IMR-90 (cell line): ENCODE measurements at regions not wholly inside any gene's neighbourhood (a gene's known extent, or its start where the extent isn't known, plus 50 kb on each side); places are given as distances from the start of the nearest gene placed in this dataset.

Experiments
- ATAC-seq: fragments of 200-7000 bp; cut with Tn5 transposase; 2 replicates; pipeline ENCODE4 v1.9.1; 2020; ENCODE audit warnings: low read depth, mild to moderate bottlenecking, moderate library complexity
- BruUV-seq: library from RNA; stranded (reverse); fragments of 400-500 nt; replicated peaks from 2 replicates; lab custom pipeline; 2021; lab: Mats Ljungman, UMichigan
- CTCF ChIA-PET: fragments of 300-600 bp; formaldehyde crosslinking; extraction: SDS; loops from one replicate; lab custom pipeline; 2021; ENCODE audit warnings: antibody characterized with exemption; lab: Yijun Ruan, JAX
- POLR2A ChIA-PET: fragments of 300-600 bp; sonication (Branson Sonifier 250); formaldehyde crosslinking; loops from one replicate; lab custom pipeline; 2022; ENCODE audit warnings: antibody characterized with exemption; ENCODE audit not compliant: unreplicated experiment; lab: Charles Lee
- DNase-seq: peaks from one replicate; pipeline ENCODE4 v3.0.0; 2013
- H2AFZ ChIP-seq: replicated peaks from 2 replicates; pipeline ENCODE3; 2013; ENCODE audit warnings: low read length, mild to moderate bottlenecking; ENCODE audit not compliant: poor library complexity
- H2AK5ac ChIP-seq: 2 replicates; pipeline ENCODE4 v1.6.1; 2013; ENCODE audit warnings: low read depth, low read length, inconsistent platforms
- H2AK9ac ChIP-seq: replicated peaks from 2 replicates; pipeline ENCODE3; 2013; ENCODE audit warnings: mild to moderate bottlenecking, low read depth, low read length, moderate library complexity; ENCODE audit not compliant: poor library complexity
- H2BK120ac ChIP-seq: 2 replicates; pipeline ENCODE4 v1.6.1; 2013; ENCODE audit warnings: low read depth, low read length, inconsistent platforms
- H2BK15ac ChIP-seq: 3 replicates; pipeline ENCODE4 v1.6.1; 2013; ENCODE audit warnings: low read depth, low read length, inconsistent platforms
- H2BK20ac ChIP-seq: 2 replicates; pipeline ENCODE4 v1.6.1; 2013; ENCODE audit warnings: low read depth, mild to moderate bottlenecking, inconsistent platforms, low read length, moderate library complexity
- H2BK5ac ChIP-seq: 2 replicates; pipeline ENCODE4 v1.6.1; 2013; ENCODE audit warnings: mild to moderate bottlenecking, low read depth, low read length, inconsistent platforms; ENCODE audit not compliant: poor library complexity, severe bottlenecking
- H3K14ac ChIP-seq: replicated peaks from 2 replicates; pipeline ENCODE4 v1.6.1; 2013; ENCODE audit warnings: low read depth, low read length, inconsistent platforms
- H3K18ac ChIP-seq: 2 replicates; pipeline ENCODE4 v1.6.1; 2013; ENCODE audit warnings: low read depth, low read length, control low read depth
- H3K23ac ChIP-seq: 2 replicates; pipeline ENCODE4 v1.6.1; 2013; ENCODE audit warnings: low read depth, low read length, inconsistent platforms
- H3K27ac ChIP-seq: 2 replicates; pipeline ENCODE4 v1.5.1; 2013; ENCODE audit warnings: mild to moderate bottlenecking, control low read depth, low read length; ENCODE audit not compliant: insufficient read depth
- H3K27me3 ChIP-seq: 2 replicates; pipeline ENCODE4 v1.6.1; 2013; ENCODE audit warnings: low read length; ENCODE audit not compliant: control insufficient read depth, insufficient read depth
- H3K36me3 ChIP-seq: 2 replicates; pipeline ENCODE4 v1.6.1; 2013; ENCODE audit warnings: low read length, mixed read lengths; ENCODE audit not compliant: control insufficient read depth, insufficient read depth
- H3K4ac ChIP-seq: 2 replicates; pipeline ENCODE4 v1.6.1; 2013; ENCODE audit warnings: low read depth, low read length, inconsistent platforms
- H3K4me1 ChIP-seq: 2 replicates; pipeline ENCODE4 v1.6.1; 2013; ENCODE audit warnings: low read length, mixed read lengths; ENCODE audit not compliant: control insufficient read depth, insufficient read depth
- H3K4me2 ChIP-seq: 2 replicates; pipeline ENCODE4 v1.6.1; 2013; ENCODE audit warnings: low read depth, mild to moderate bottlenecking, control low read depth, low read length, moderate library complexity
- H3K4me3 ChIP-seq: 2 replicates; pipeline ENCODE4 v1.5.1; 2013; ENCODE audit warnings: low read depth, mild to moderate bottlenecking, control low read depth, low read length, moderate library complexity; ENCODE audit not compliant: insufficient read depth
- H3K56ac ChIP-seq: 2 replicates; pipeline ENCODE4 v1.6.1; 2013; ENCODE audit warnings: low read length, inconsistent platforms; ENCODE audit not compliant: insufficient read depth; ENCODE audit errors: extremely low read depth
- H3K79me1 ChIP-seq, 2 experiments: 2 replicates each; pipeline ENCODE4 v1.6.1; 2013; ENCODE audit warnings: low read length in 2 of 2, inconsistent platforms in 1 of 2, low read depth in 1 of 2
- H3K9ac ChIP-seq: 2 replicates; pipeline ENCODE4 v1.6.1; 2013; ENCODE audit warnings: low read depth, low read length, control low read depth
- H3K9me1 ChIP-seq: 2 replicates; pipeline ENCODE4 v1.6.1; 2013; ENCODE audit warnings: low read length, inconsistent platforms; ENCODE audit not compliant: insufficient read depth
- H3K9me3 ChIP-seq: 2 replicates; pipeline ENCODE4 v1.6.1; 2013; ENCODE audit warnings: low read length; ENCODE audit not compliant: control insufficient read depth, insufficient read depth
- H4K20me1 ChIP-seq: 2 replicates; pipeline ENCODE4 v1.6.1; 2013; ENCODE audit warnings: low read length, inconsistent platforms; ENCODE audit not compliant: insufficient read depth
- H4K5ac ChIP-seq: 2 replicates; pipeline ENCODE4 v1.6.1; 2013; ENCODE audit warnings: mild to moderate bottlenecking, low read depth, low read length, control low read depth
- H4K8ac ChIP-seq, 2 experiments: 2 replicates each; pipeline ENCODE4 v1.6.1; 2013; ENCODE audit warnings: low read depth in 2 of 2, low read length in 2 of 2, control low read depth in 1 of 2, inconsistent platforms in 1 of 2
- H4K91ac ChIP-seq: 2 replicates; pipeline ENCODE4 v1.6.1; 2013; ENCODE audit warnings: low read depth, low read length, inconsistent platforms; ENCODE audit not compliant: insufficient read depth
- BHLHE40 ChIP-seq: fragments of 150-350 bp; IDR thresholded peaks from 2 replicates; pipeline ENCODE4 v1.6.1; 2016; ENCODE audit warnings: mild to moderate bottlenecking, low read depth, low read length
- CEBPB ChIP-seq: IDR thresholded peaks from 2 replicates; pipeline ENCODE4 v1.6.1; 2012; ENCODE audit warnings: low read depth, low read length, improper control_type of control experiment
- CHD1 ChIP-seq: IDR thresholded peaks from 2 replicates; pipeline ENCODE4 v1.6.1; 2012; ENCODE audit warnings: low read depth, low read length, improper control_type of control experiment
- CTCF ChIP-seq: conservative IDR thresholded peaks from 2 replicates; pipeline ENCODE4 v1.5.1; 2012; ENCODE audit warnings: mild to moderate bottlenecking, low read depth, low read length, improper control_type of control experiment
- ELK1 ChIP-seq: fragments of 150-350 bp; IDR thresholded peaks from 2 replicates; pipeline ENCODE4 v1.6.1; 2016; ENCODE audit warnings: low read depth, mild to moderate bottlenecking, low read length, moderate library complexity, borderline replicate concordance
- FOS ChIP-seq: fragments of 150-350 bp; IDR thresholded peaks from 2 replicates; pipeline ENCODE4 v1.6.1; 2016; ENCODE audit warnings: low read depth, low read length
- MAFK ChIP-seq: IDR thresholded peaks from 2 replicates; pipeline ENCODE4 v1.6.1; 2012; ENCODE audit warnings: low read depth, low read length, improper control_type of control experiment
- MAZ ChIP-seq: IDR thresholded peaks from 2 replicates; pipeline ENCODE4 v1.6.1; 2012; ENCODE audit warnings: low read depth, mild to moderate bottlenecking, low read length, improper control_type of control experiment, moderate library complexity, borderline replicate concordance
- MXI1 ChIP-seq: IDR thresholded peaks from 2 replicates; pipeline ENCODE4 v1.6.1; 2012; ENCODE audit warnings: low read depth, mild to moderate bottlenecking, low read length, moderate library complexity, borderline replicate concordance
- NFE2L2 ChIP-seq: fragments of 150-350 bp; IDR thresholded peaks from 2 replicates; pipeline ENCODE4 v1.6.1; 2016; ENCODE audit warnings: low read depth, mild to moderate bottlenecking, low read length
- POLR2A ChIP-seq: IDR thresholded peaks from 2 replicates; pipeline ENCODE4 v1.6.1; 2012; ENCODE audit warnings: mild to moderate bottlenecking, low read depth, low read length
- RAD21 ChIP-seq: IDR thresholded peaks from 2 replicates; pipeline ENCODE4 v1.6.1; 2012; ENCODE audit warnings: low read length, improper control_type of control experiment
- RCOR1 ChIP-seq: IDR thresholded peaks from 2 replicates; pipeline ENCODE4 v1.6.1; 2012; ENCODE audit warnings: mild to moderate bottlenecking, low read length, improper control_type of control experiment; ENCODE audit not compliant: insufficient replicate concordance
- RFX5 ChIP-seq: IDR thresholded peaks from 2 replicates; pipeline ENCODE4 v1.8.0; 2012; ENCODE audit warnings: low read depth, mild to moderate bottlenecking, low read length, moderate library complexity
- SMC3 ChIP-seq: fragments of 150-350 bp; IDR thresholded peaks from 2 replicates; pipeline ENCODE4 v1.6.1; 2016; ENCODE audit warnings: low read depth, mild to moderate bottlenecking, antibody characterized with exemption, low read length, moderate library complexity
- USF2 ChIP-seq: fragments of 150-350 bp; IDR thresholded peaks from 2 replicates; pipeline ENCODE4 v1.6.1; 2017; ENCODE audit warnings: mild to moderate bottlenecking, antibody characterized with exemption, low read length, low read depth
- WGBS, 2 experiments: methylation state at CpG; one replicate each; pipeline versions ENCODE4 v1.1.5 to v1.1.7; 2013; ENCODE audit warnings: missing lambda C conversion rate in 2 of 2; ENCODE audit not compliant: insufficient read length in 1 of 2; ENCODE audit errors: extremely low coverage in 2 of 2; 5-methylcytosine and 5-hydroxymethylcytosine counted together
- dilution Hi-C: fragments of 300-500 bp; cut with HindIII; formaldehyde crosslinking; loops from one replicate; pipeline ENCODE4 v1.14.3; 2018; ENCODE audit warnings: low sequenced_read_pairs; ENCODE audit not compliant: unreplicated experiment
- in situ Hi-C: fragments of 300-500 bp; cut with MboI; formaldehyde crosslinking; loops from 3 replicates; pipeline ENCODE4 v1.14.3; 2019; ENCODE audit warnings: low sequenced_read_pairs, inconsistent platforms, mixed read lengths
- intact Hi-C: fragments of 100-400 bp; cut with micrococcal nuclease; formaldehyde crosslinking; loops from 2 replicates; pipeline ENCODE4 v1.10.0; 2022

GRCh38 chr5:164057121-164057520 is 551.7 kb downstream of the MAT2B start:
- no CpG with 5 or more reads among the region's 2 CpGs for WGBS, 2 experiments
- Histone ChIP-seq H2BK5ac (no peak overlapping the region), H3K27ac (no peak overlapping the region), H2BK20ac (no peak overlapping the region), H3K9ac (no peak overlapping the region), H3K4me3 (no peak overlapping the region), H2BK15ac (no peak overlapping the region), H3K4me1 (no peaks in the 10 kb centered on the region), H3K14ac (no peak overlapping the region), H3K79me1 (no peaks in the 10 kb centered on the region), H2AFZ (no peak overlapping the region), H2BK120ac (no peak overlapping the region), H2AK5ac (no peak overlapping the region), H3K36me3 (no peaks in the 10 kb centered on the region), H4K20me1 (no peaks in the 10 kb centered on the region), H3K18ac (no peak overlapping the region), H4K8ac (no peak overlapping the region), H3K9me1 (no peaks in the 10 kb centered on the region), H3K4ac (no peak overlapping the region), H4K91ac (no peak overlapping the region), H3K23ac (no peak overlapping the region), H3K9me3 (no peaks in the 10 kb centered on the region), H3K4me2 (no peak overlapping the region), H3K56ac (no peak overlapping the region), H3K27me3 (no peaks in the 10 kb centered on the region), H4K5ac (no peak overlapping the region), H2AK9ac (no peak overlapping the region)
- in situ Hi-C loops (no loop called here), intact Hi-C loops (loop anchor here (10.0 kb wide), 1 partner anchor 298 kb away; no protein-coding TSS in a partner anchor), dilution Hi-C loops (no loop called here)
- DNase-seq (no peak), ATAC-seq (no peak)
- CTCF ChIA-PET, result no interaction called here
- no TSS peak for BruUV-seq
- POLR2A ChIA-PET, result no interaction called here
- TF ChIP-seq SMC3 (no peak), CHD1 (no peak), CTCF (no peak), POLR2A (no peak), MXI1 (no peak), ELK1 (no peak), FOS (no peak), NFE2L2 (no peak), CEBPB (no peak), RCOR1 (no peak), USF2 (no peak), MAZ (no peak), BHLHE40 (no peak), RAD21 (no peak), RFX5 (no peak), MAFK (no peak)
